ENCODE measurements at regions not wholly inside any gene's neighbourhood (a gene's known extent, or its start where the extent isn't known, plus 50 kb on each side); places are given as distances from the start of the nearest gene placed in this dataset.
A peak's percentile ranks its signal among the peaks of the same experiment; 100 is the strongest.
"Not testable (repeated sequence)": the region's sequence is repeated elsewhere in the genome, so short reads cannot be mapped to it uniquely, and the experiment has no call there.

DNA sequence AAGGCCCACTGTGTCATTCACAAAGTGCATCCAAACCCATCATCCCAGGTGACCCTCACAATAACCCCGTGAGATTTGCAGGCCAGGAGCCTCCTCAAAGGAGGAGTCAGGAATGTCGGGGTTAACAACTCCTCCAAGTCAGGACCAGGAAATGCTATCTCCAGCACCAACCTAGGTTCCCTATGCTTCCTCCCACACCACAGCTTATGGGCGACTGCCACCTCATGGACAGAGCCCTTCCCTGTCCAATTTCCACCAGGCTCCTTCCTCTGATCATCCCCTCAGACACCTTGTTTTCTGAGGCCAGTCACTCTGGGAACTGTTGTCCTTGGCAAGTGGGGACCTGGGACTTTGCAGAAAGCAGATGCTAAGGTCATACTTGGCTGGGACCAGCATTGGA lies 77.8 kb downstream of the LIMS3 start:
- H3K9me3 ChIP-seq; H3K4me1 ChIP-seq; DNase-seq; H3K27ac ChIP-seq; H3K27me3 ChIP-seq; H3K4me3 ChIP-seq; H3K36me3 ChIP-seq; intact Hi-C loops (cut with DNase I; ENCODE audit: low total_unique reads): not testable (repeated sequence)
- WGBS, 5 donors = 0 to 38% (median 28%) methylated on average over 1 to 2 of the region's 3 CpGs; no CpG with 5 or more reads in 2 of the 5 donors

- H3K36me3 ChIP-seq; H3K9me3 ChIP-seq; H3K27me3 ChIP-seq; H3K27ac ChIP-seq; H3K4me1 ChIP-seq; intact Hi-C loops (cut with DNase I; ENCODE audit: low total_unique reads); DNase-seq; H3K4me3 ChIP-seq: not testable (repeated sequence)
- TF ChIP-seq, protein P1, sequence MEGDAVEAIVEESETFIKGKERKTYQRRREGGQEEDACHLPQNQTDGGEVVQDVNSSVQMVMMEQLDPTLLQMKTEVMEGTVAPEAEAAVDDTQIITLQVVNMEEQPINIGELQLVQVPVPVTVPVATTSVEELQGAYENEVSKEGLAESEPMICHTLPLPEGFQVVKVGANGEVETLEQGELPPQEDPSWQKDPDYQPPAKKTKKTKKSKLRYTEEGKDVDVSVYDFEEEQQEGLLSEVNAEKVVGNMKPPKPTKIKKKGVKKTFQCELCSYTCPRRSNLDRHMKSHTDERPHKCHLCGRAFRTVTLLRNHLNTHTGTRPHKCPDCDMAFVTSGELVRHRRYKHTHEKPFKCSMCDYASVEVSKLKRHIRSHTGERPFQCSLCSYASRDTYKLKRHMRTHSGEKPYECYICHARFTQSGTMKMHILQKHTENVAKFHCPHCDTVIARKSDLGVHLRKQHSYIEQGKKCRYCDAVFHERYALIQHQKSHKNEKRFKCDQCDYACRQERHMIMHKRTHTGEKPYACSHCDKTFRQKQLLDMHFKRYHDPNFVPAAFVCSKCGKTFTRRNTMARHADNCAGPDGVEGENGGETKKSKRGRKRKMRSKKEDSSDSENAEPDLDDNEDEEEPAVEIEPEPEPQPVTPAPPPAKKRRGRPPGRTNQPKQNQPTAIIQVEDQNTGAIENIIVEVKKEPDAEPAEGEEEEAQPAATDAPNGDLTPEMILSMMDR (IDR thresholded peaks at IDR 0.05) = peak in 1 of 7 experiments; percentile 7
- 0% methylated on average over 1 of the region's 4 CpGs; no CpG with 5 or more reads in 4 of the 5 donors for WGBS, 5 donors
Measured at GRCh38 chr2:109980754-109981153, 82.3 kb downstream of the LIMS3 start.

- H3K27me3 ChIP-seq; H3K36me3 ChIP-seq; H3K9me3 ChIP-seq; H3K4me1 ChIP-seq; DNase-seq; H3K27ac ChIP-seq; intact Hi-C loops (cut with DNase I; ENCODE audit: low total_unique reads); H3K4me3 ChIP-seq: not testable (repeated sequence)
- no CpG with 5 or more reads among the region's 43 CpGs for WGBS, 5 donors
Measured at GRCh38 chr2:109986389-109987088, 88.1 kb downstream of the LIMS3 start.

GRCh38 chr2:109987089-109987420 lies 88.6 kb downstream of the LIMS3 start:
- H3K27ac ChIP-seq; H3K27me3 ChIP-seq; H3K36me3 ChIP-seq; DNase-seq; H3K9me3 ChIP-seq; H3K4me1 ChIP-seq; intact Hi-C loops (cut with DNase I; ENCODE audit: low total_unique reads); H3K4me3 ChIP-seq: not testable (repeated sequence)
- WGBS, 5 donors = no CpG with 5 or more reads among the region's 22 CpGs

DNA sequence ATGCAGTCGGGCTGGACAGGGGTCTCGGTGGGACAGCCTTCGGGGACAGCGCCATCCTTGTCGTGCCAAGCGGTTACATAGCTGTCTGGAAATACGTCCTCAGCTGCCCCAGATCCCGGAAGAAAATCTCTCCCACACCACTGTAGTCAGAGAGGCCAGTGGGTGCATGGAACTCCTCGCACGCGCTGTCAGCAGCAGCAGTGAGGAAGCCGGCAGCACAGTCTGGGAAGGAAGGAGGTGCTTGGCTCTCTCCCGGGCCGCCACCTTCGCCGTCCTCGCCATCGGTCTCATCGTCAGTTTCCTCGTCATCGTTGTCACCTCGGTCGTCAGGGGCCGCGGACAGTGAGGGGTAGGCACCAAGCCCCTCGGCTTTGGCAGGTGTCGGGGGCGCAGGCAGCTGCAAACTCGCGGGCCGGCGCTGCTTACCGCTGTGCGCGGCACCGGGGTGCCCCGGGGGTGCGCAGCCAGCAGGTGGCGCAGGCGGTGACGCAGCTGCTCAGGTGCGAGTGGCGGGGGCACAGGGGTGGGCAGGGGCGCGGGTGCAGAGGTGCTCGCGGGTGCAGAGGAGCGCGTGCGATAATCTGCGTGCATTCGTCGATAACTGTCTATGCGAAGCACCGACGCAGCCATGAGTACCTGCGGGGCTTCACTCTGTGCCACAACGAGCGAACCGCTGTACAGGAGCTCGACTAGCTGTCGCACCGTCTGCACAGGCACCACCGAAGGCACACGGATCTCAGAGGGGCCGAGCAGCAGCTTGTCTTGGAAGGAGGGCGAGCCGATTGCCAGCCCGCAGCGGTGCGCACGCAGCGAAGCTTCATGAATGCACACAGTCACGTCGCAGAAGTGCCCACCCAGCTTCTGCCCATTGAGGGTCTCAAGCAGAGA lies 89.2 kb downstream of the LIMS3 start:
- H3K36me3 ChIP-seq; DNase-seq; H3K27me3 ChIP-seq; H3K9me3 ChIP-seq; H3K4me3 ChIP-seq; intact Hi-C loops (cut with DNase I; ENCODE audit: low total_unique reads); H3K27ac ChIP-seq; H3K4me1 ChIP-seq: not testable (repeated sequence)
- no CpG with 5 or more reads among the region's 75 CpGs for WGBS, 5 donors

- DNase-seq = peak in 1 of 2 donors; percentile 44
- H3K9me3 ChIP-seq; intact Hi-C loops (cut with DNase I; ENCODE audit: low total_unique reads); H3K4me1 ChIP-seq; H3K27ac ChIP-seq; H3K36me3 ChIP-seq; H3K4me3 ChIP-seq; H3K27me3 ChIP-seq: not testable (repeated sequence)
Measured at GRCh38 chr2:109999395-109999794, 100.9 kb downstream of the LIMS3 start.

- DNase-seq; H3K4me3 ChIP-seq; H3K27ac ChIP-seq; H3K4me1 ChIP-seq; H3K9me3 ChIP-seq; H3K36me3 ChIP-seq; intact Hi-C loops (cut with DNase I; ENCODE audit: low total_unique reads); H3K27me3 ChIP-seq: not testable (repeated sequence)
- no CpG with 5 or more reads among the region's 2 CpGs for WGBS, 5 donors
Measured at GRCh38 chr2:110002502-110002901, 104.0 kb downstream of the LIMS3 start.

DNA sequence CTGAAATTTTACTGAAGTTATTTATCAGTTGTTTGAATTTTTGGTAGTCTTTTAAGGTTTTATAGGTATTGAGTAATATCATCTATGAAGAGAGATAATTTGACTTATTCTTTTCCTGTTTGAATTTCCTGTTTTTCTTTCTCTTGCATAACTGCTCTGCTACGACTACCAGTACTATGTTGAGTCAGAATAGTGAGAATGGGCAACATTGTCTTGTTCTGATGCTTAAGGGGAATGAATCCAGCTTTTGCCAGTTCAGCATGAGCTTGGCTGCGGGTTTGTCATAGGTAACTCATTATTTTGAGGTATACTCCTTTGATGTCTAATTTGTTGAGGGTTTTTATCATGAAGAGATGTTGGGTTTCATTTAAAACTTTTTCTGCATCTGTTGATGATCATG lies 102.2 kb downstream of the MALL start:
- H3K36me3 ChIP-seq; H3K4me1 ChIP-seq; DNase-seq; H3K27ac ChIP-seq; H3K4me3 ChIP-seq; H3K27me3 ChIP-seq; H3K9me3 ChIP-seq; intact Hi-C loops (cut with DNase I; ENCODE audit: low total_unique reads): not testable (repeated sequence)
- WGBS, 5 donors = no CpG with 5 or more reads among the region's 2 CpGs

- intact Hi-C loops (cut with DNase I; ENCODE audit: low total_unique reads); H3K4me3 ChIP-seq; H3K36me3 ChIP-seq; H3K27me3 ChIP-seq; H3K4me1 ChIP-seq; H3K27ac ChIP-seq; DNase-seq; H3K9me3 ChIP-seq: not testable (repeated sequence)
- whole genome bisulfite sequencing, 5 donors = no CpG with 5 or more reads among the region's 5 CpGs
Measured at GRCh38 chr2:110016381-110017092, 99.1 kb downstream of the MALL start.

GRCh38 chr2:110020269-110020668 lies 95.4 kb downstream of the MALL start:
- H3K27me3 ChIP-seq; intact Hi-C loops (cut with DNase I; ENCODE audit: low total_unique reads); H3K36me3 ChIP-seq; H3K27ac ChIP-seq; H3K9me3 ChIP-seq; H3K4me3 ChIP-seq; H3K4me1 ChIP-seq; DNase-seq: not testable (repeated sequence)

DNA sequence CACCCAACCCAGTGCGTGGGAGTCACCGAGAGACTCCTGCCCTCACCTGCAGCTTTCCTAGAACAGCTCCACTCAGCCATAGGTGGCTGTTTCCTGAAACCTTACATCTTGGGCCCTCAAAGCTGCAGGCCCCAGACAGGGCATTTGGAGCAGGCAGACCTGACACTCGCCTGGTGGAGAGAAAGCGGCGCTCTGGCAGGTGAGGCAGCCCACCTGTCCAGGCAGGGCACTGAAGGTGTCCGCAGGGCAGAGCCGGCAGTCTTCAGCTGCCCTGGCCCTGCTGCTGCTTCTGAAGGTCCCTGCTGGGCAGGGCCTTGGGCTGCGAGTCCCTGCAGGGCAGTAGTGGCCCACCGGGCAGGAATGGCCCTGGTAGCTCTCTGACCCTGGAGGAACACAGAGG lies 93.3 kb downstream of the MALL start:
- H3K9me3 ChIP-seq; H3K36me3 ChIP-seq; H3K27ac ChIP-seq; H3K27me3 ChIP-seq; DNase-seq; H3K4me1 ChIP-seq; intact Hi-C loops (cut with DNase I; ENCODE audit: low total_unique reads); H3K4me3 ChIP-seq: not testable (repeated sequence)
- WGBS, 5 donors = 69 to 98% (median 95%) methylated on average over 2 to 5 of the region's 9 CpGs; no CpG with 5 or more reads in 2 of the 5 donors
